KMS-11 (cell line): ENCODE measurements at regions not wholly inside any gene's neighbourhood (a gene's known extent, or its start where the extent isn't known, plus 50 kb on each side); places are given as distances from the start of the nearest gene placed in this dataset.

Experiments
- H2AFZ ChIP-seq: fragments of 200-600 bp; sonication (generic); 2 replicates; pipeline ENCODE4 v1.6.1; 2016; ENCODE audit warnings: antibody characterized with exemption, mixed run types, low read depth
- H3K27ac ChIP-seq: fragments of 200-600 bp; sonication (generic); 2 replicates; pipeline ENCODE4 v1.6.1; 2016; ENCODE audit warnings: mild to moderate bottlenecking, mixed run types
- H3K27me3 ChIP-seq: fragments of 200-600 bp; sonication (generic); 2 replicates; pipeline ENCODE4 v1.6.1; 2017; ENCODE audit warnings: mild to moderate bottlenecking, low read depth, mixed run types, moderate library complexity; ENCODE audit not compliant: insufficient read depth
- H3K36me3 ChIP-seq: fragments of 200-600 bp; sonication (generic); 2 replicates; pipeline ENCODE4 v1.6.1; 2017; ENCODE audit warnings: mild to moderate bottlenecking, mixed run types; ENCODE audit not compliant: insufficient read depth
- H3K4me1 ChIP-seq: fragments of 200-600 bp; sonication (generic); 2 replicates; pipeline ENCODE4 v1.6.1; 2016; ENCODE audit warnings: mild to moderate bottlenecking, low read depth, mixed run types; ENCODE audit not compliant: poor library complexity, severe bottlenecking
- H3K4me2 ChIP-seq: fragments of 200-600 bp; sonication (generic); 2 replicates; pipeline ENCODE4 v1.7.0; 2016; ENCODE audit warnings: mild to moderate bottlenecking, mixed run types
- H3K4me3 ChIP-seq: fragments of 200-600 bp; sonication (generic); IDR thresholded peaks from 2 replicates; pipeline ENCODE4 v1.6.1; 2017; ENCODE audit warnings: low read depth, low read length, mixed read lengths; ENCODE audit not compliant: insufficient read depth
- H3K79me2 ChIP-seq: fragments of 200-600 bp; sonication (generic); 2 replicates; pipeline ENCODE4 v1.6.1; 2016; ENCODE audit warnings: low read depth, mixed run types; ENCODE audit not compliant: insufficient read depth
- H3K9ac ChIP-seq: fragments of 200-600 bp; sonication (generic); 2 replicates; pipeline ENCODE4 v1.6.1; 2016; ENCODE audit warnings: mild to moderate bottlenecking, mixed run types
- H4K20me1 ChIP-seq: fragments of 200-600 bp; sonication (generic); 2 replicates; pipeline ENCODE4 v1.6.1; 2016; ENCODE audit warnings: mild to moderate bottlenecking, mixed run types; ENCODE audit not compliant: insufficient read depth
- CTCF ChIP-seq: fragments of 200-600 bp; sonication (generic); conservative IDR thresholded peaks from 2 replicates; pipeline ENCODE4 v1.6.1; 2017; ENCODE audit warnings: low read depth, mild to moderate bottlenecking, antibody characterized with exemption, low read length, moderate library complexity, mixed read lengths

GRCh38 chr5:21694567-21694966 lies 1158.6 kb downstream of the CDH12 start:
- H3K9ac ChIP-seq: no peak overlapping the region

GRCh38 chr5:21693591-21693990 lies 1159.6 kb downstream of the CDH12 start:
- no peaks in the 10 kb centered on the region for H3K36me3 ChIP-seq
- TF ChIP-seq CTCF: no peak
- no peak overlapping the region for H3K9ac ChIP-seq
- no peak overlapping the region for H2AFZ ChIP-seq
- no peaks in the 10 kb centered on the region for H3K27me3 ChIP-seq
- no peaks in the 10 kb centered on the region for H3K4me1 ChIP-seq
- no peaks in the 10 kb centered on the region for H4K20me1 ChIP-seq
- no peak overlapping the region for H3K27ac ChIP-seq
- H3K4me3 ChIP-seq: no peak overlapping the region
- no peak overlapping the region for H3K4me2 ChIP-seq
- H3K79me2 ChIP-seq: no peaks in the 10 kb centered on the region

More at GRCh38 chr5:21694567-21694966, 1158.6 kb downstream of the CDH12 start:
- H3K4me1 ChIP-seq: no peaks in the 10 kb centered on the region
- no peak overlapping the region for H3K27ac ChIP-seq
- no peak overlapping the region for H2AFZ ChIP-seq
- no peaks in the 10 kb centered on the region for H3K79me2 ChIP-seq
- H3K4me2 ChIP-seq: no peak overlapping the region
- no peaks in the 10 kb centered on the region for H3K36me3 ChIP-seq
- no peak for TF ChIP-seq CTCF
- H3K27me3 ChIP-seq: no peaks in the 10 kb centered on the region
- no peaks in the 10 kb centered on the region for H4K20me1 ChIP-seq
- no peak overlapping the region for H3K4me3 ChIP-seq

- Histone ChIP-seq H4K20me1 (no peaks in the 10 kb centered on the region), H3K27ac (no peak overlapping the region), H3K36me3 (no peaks in the 10 kb centered on the region), H3K9ac (no peak overlapping the region), H3K4me3 (no peak overlapping the region), H2AFZ (no peak overlapping the region), H3K79me2 (no peaks in the 10 kb centered on the region), H3K4me1 (no peaks in the 10 kb centered on the region), H3K27me3 (no peaks in the 10 kb centered on the region), H3K4me2 (no peak overlapping the region)
- no peak for TF ChIP-seq CTCF
These were observed 1163.6 kb downstream of the CDH12 start for GRCh38 chr5:21689587-21689986.

DNA sequence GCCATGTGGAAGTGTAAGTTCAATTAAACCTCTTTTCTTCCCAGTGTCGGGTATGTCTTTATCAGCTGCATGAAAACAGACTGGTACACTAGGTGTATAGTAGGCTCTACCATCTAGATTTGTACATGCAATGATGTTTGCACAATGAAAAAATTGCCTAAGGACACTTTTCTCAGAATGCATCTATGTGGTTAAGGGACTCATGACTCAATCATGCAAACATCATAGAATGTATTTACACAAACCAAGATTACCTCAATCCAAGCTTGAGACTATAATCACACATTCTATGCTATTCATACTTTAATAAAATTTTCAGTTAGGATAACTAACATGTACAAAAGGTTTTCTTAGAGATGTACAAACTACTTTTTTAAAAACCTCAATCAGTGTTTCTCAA lies 1164.5 kb downstream of the CDH12 start:
- no peaks in the 10 kb centered on the region for H3K27me3 ChIP-seq
- H3K27ac ChIP-seq: no peak overlapping the region
- TF ChIP-seq CTCF: no peak
- no peak overlapping the region for H2AFZ ChIP-seq
- H3K4me1 ChIP-seq: no peaks in the 10 kb centered on the region
- H3K9ac ChIP-seq: no peak overlapping the region
- no peak overlapping the region for H3K4me3 ChIP-seq
- no peaks in the 10 kb centered on the region for H4K20me1 ChIP-seq
- no peaks in the 10 kb centered on the region for H3K79me2 ChIP-seq
- no peaks in the 10 kb centered on the region for H3K36me3 ChIP-seq
- H3K4me2 ChIP-seq: no peak overlapping the region
